ENCODE measurements at regions not wholly inside any gene's neighbourhood (a gene's known extent, or its start where the extent isn't known, plus 50 kb on each side); places are given as distances from the start of the nearest gene placed in this dataset.

GRCh38 chr3:118688396-118688884 is 346.2 kb downstream of the IGSF11 start:
- Histone ChIP-seq H3K27me3 (no peaks in the 10 kb centered on the region), H3K4me1 (no peaks in the 10 kb centered on the region), H3K36me3 (no peaks in the 10 kb centered on the region), H3K9me3 (no peaks in the 10 kb centered on the region), H3K27ac (no peak overlapping the region), H3K4me3 (no peak overlapping the region)
- TF ChIP-seq CTCF (IDR thresholded peaks at IDR 0.05), result no peak
- DNase-seq (no peak), ATAC-seq (no peak)
- intact Hi-C loops (cut with DNase I), result no loop called here

GRCh38 chr3:118692416-118692815 is 342.2 kb downstream of the IGSF11 start:
- intact Hi-C loops (cut with DNase I), result no loop called here
- no peaks in the 10 kb centered on the region for H3K27me3 ChIP-seq
- H3K27ac ChIP-seq, result no peak overlapping the region
- H3K4me3 ChIP-seq, result no peak overlapping the region
- no peaks in the 10 kb centered on the region for H3K4me1 ChIP-seq
- peaks cover 0 to 4% of the 10 kb centered on the region in 2 donors for H3K9me3 ChIP-seq
- ATAC-seq (no peak), DNase-seq (no peak)
- no peak for TF ChIP-seq CTCF (IDR thresholded peaks at IDR 0.05)
- no peaks in the 10 kb centered on the region for H3K36me3 ChIP-seq

- Histone ChIP-seq H3K4me1 (no peaks in the 10 kb centered on the region), H3K4me3 (no peak overlapping the region), H3K27me3 (no peaks in the 10 kb centered on the region), H3K9me3 (no peaks in the 10 kb centered on the region), H3K27ac (no peak overlapping the region), H3K36me3 (no peaks in the 10 kb centered on the region)
- DNase-seq, result no peak
- TF ChIP-seq CTCF (IDR thresholded peaks at IDR 0.05), result no peak
- no peak for ATAC-seq
- intact Hi-C loops (cut with DNase I), result no loop called here
These were observed 329.0 kb downstream of the IGSF11 start for GRCh38 chr3:118705487-118706219.

GRCh38 chr3:118707991-118708390 is 326.7 kb downstream of the IGSF11 start:
- Histone ChIP-seq H3K9me3 (no peaks in the 10 kb centered on the region), H3K4me1 (no peaks in the 10 kb centered on the region), H3K36me3 (no peaks in the 10 kb centered on the region), H3K4me3 (no peak overlapping the region), H3K27me3 (no peaks in the 10 kb centered on the region), H3K27ac (no peak overlapping the region)
- no peak for ATAC-seq
- no peak for DNase-seq
- intact Hi-C loops (cut with DNase I), result no loop called here
- TF ChIP-seq CTCF (IDR thresholded peaks at IDR 0.05), result no peak

GRCh38 chr3:118710532-118710931 is 324.1 kb downstream of the IGSF11 start:
- H3K9me3 ChIP-seq, result no peaks in the 10 kb centered on the region
- TF ChIP-seq CTCF (IDR thresholded peaks at IDR 0.05), result no peak
- H3K27me3 ChIP-seq, result no peaks in the 10 kb centered on the region
- H3K4me1 ChIP-seq, result no peaks in the 10 kb centered on the region
- intact Hi-C loops (cut with DNase I), result no loop called here
- H3K36me3 ChIP-seq, result no peaks in the 10 kb centered on the region
- no peak overlapping the region for H3K4me3 ChIP-seq
- DNase-seq (no peak), ATAC-seq (no peak)
- no peak overlapping the region for H3K27ac ChIP-seq
